ENCODE measurements at regions not wholly inside any gene's neighbourhood (a gene's known extent, or its start where the extent isn't known, plus 50 kb on each side); places are given as distances from the start of the nearest gene placed in this dataset.

- FAIRE-seq = no peak
Measured at GRCh38 chrX:122439831-122440230, 744.2 kb upstream of the GRIA3 start.

GRCh38 chrX:122440832-122441231, 743.2 kb upstream of the GRIA3 start:
- FAIRE-seq = no peak

DNA sequence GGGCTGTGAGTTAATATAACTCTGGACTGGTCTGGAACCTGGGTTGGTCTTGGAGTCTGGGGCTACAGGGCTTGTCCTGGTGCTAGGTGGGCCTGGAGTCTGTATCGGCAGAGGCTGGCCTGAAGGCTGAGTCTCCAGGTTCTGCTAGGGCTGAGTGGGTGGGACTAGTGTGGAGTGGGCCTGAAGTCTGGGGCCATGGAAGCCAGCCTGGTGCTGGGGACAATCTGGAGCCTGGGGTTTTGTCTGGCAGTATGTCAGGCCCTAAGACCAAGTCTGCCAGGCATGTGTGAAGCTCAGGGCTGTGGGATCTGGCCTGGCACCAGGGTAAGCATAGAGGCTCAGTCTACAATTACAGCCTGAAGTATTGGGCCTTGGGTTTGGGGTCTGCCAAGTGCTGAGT, 742.6 kb upstream of the GRIA3 start:
- FAIRE-seq = no peak

DNA sequence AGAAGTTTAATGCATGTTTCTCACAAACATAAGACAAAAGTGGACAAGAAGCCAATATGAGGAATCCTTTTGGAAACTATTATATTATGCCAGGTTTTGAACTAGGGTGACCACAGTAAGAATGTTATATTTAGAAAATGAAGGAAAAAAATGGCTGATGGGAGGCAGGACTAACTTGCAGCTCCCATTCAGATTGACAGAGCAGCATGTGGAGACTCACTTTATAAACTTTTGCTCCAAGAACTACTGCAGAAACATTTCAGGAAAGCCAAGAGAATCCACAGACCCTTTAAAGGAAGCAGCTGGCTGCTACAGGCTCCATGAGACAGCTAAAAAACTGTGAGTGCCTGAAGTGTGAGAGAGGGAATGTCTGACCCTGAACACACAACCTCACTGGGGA, 738.6 kb upstream of the GRIA3 start:
- FAIRE-seq = no peak

- no peak for FAIRE-seq
Measured at GRCh38 chrX:122464341-122464740, 719.7 kb upstream of the GRIA3 start.

DNA sequence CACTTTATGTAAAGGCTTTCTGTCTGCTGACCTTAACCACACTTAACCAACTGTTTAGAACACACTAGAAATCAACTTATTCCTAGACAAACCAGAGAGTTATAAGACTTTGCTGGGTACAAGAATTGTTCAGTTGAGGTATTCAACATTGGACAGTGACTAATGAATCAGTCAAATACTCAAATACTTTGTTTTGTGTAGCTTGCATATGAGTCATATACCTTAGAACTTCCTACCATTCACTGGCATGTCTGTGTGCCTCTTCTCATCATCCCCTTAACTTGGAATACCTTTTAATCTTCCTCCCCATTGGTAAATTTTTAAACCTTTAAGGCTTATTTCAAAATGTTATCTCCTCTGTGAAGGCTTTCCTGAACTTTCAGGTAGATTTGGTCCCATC, 708.8 kb upstream of the GRIA3 start:
- FAIRE-seq = no peak

DNA sequence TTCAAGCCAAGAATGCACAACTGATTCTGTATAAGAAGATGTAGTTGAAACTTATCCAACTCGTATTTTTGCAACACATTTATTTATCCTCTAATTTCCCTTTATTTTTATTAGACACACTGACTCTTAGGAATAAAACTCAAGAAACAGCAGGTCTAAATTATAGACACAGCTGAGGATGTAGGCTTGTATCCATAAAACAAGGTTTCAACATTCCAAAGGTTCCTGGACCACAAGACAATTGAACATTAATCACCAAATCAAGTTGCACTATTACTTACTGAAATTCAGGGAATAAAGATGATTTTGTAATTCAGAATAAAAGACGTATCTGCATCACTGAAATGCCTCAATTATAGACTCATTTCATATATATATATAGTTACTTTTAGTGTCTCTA, 683.5 kb upstream of the GRIA3 start:
- no peak for FAIRE-seq

DNA sequence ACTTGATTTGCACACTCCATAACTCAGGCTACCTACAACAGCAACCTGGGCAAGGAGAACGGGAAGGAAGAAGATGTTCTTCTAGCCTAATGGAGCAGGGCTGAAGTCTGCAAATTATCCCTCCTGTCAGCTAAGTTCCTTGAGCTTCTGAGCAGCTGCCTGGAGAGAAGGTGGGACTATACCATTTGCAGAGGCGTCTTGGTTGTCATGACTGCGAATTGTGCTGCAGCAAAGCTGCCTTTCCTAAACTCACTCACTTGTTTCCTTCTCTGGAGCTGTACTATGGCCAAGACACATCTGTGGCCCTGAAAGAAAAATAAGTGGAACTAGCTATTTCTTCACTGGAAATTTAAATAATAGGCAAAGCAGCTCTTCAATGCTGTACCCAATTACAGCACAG, 682.4 kb upstream of the GRIA3 start:
- FAIRE-seq = no peak

DNA sequence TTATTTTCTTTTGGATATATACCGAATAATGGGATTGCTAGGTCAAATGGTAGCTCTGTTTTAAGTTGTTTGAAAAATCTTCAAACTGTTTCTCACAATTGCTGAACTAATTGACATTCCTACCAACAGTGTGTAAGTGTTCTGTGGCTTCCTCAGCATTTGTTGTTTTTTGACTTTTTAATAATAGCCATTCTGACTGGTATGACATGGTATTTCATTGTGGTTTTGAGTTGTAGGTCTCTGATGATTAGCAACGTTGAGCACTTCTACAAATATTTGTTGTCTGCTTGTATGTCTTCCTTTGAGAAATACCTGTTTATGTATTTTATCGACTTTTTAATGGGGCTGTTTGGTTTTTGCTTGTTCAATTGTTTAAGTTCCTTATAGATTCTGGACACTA, 680.1 kb upstream of the GRIA3 start:
- FAIRE-seq = peak; percentile 81

- FAIRE-seq = no peak
Measured at GRCh38 chrX:122512561-122513072, 671.5 kb upstream of the GRIA3 start.

DNA sequence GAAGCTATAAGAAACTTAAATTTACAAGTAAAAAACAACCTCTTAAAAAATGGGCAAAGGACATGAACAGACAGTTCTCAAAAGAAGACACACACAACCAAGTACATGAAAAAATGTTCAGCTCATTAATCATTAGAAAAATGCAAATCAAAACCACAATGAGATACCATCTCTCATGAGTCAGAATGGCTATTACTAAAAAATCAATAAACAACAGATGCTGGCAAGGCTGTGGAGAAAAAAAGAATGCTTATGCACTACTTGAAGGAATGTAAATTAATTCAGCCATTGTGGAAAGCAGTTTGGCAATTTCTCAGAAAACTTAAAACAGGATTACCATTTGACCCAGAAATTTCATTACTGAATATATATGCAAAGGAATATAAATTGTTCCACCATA, 666.3 kb upstream of the GRIA3 start:
- FAIRE-seq = no peak

GRCh38 chrX:122545778-122546177, 638.3 kb upstream of the GRIA3 start:
- FAIRE-seq = no peak

DNA sequence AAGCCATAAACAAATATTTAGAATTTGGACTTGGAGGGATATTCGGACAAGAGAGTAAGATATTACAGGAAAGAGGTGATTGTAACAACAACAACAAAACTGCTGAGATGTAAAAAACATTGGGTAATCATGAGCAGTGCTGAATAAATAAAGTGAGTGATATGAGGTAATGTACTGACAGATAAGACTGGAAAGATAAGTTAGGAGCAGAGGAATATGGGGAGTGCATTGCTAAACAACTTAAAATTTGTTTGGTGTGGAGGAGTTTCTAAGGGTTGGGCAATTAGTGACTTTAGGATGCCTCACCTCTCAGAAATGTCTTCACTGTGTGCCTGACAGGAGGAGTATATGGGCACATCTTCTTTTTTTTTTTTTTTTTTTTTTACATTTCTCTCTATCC, 637.8 kb upstream of the GRIA3 start:
- no peak for FAIRE-seq

GRCh38 chrX:122552286-122552800, 631.7 kb upstream of the GRIA3 start:
- no peak for FAIRE-seq

- no peak for FAIRE-seq
Measured at GRCh38 chrX:122555925-122556324, 628.2 kb upstream of the GRIA3 start.

GRCh38 chrX:122565952-122566351, 618.1 kb upstream of the GRIA3 start:
- FAIRE-seq = peak; percentile 36

DNA sequence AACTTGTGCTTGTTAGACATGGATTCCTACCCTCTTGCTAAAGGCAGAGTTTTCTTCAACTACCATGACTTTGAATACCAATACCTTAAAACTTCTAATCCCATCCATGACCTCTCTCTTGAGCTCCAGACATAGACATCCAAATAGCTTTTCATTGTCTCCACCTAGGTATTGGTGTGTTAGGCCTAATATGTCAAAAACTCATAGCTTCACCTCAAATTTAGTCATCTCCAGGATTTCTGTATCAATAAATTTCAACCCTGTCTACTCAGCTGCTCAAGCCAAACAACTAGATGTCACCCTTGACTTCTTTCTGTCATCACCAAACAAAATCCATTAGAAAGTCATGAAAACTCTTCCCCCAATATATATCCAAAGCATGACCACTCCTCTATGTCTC, 617.7 kb upstream of the GRIA3 start:
- no peak for FAIRE-seq

DNA sequence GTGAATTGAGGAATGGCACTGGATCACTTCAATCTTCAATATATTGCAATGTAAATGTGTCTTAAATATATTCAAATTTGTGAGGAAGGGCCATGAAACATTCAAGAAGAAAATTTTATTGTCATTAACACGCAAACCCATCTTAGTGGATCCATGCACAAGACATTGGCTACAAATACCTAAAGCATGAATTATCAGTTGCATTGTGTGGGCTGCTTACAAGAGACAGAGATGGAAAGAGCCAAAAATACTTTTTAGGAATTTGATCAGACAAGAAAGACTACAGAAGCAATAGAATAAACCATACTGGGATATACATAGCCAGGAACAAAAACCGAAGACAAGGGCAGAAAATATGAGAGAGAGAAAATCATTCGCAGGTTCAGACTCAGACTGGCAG, 616.2 kb upstream of the GRIA3 start:
- no peak for FAIRE-seq

- no peak for FAIRE-seq
Measured at GRCh38 chrX:122572461-122572860, 611.6 kb upstream of the GRIA3 start.

GRCh38 chrX:122579036-122579435, 605.0 kb upstream of the GRIA3 start:
- FAIRE-seq = no peak

DNA sequence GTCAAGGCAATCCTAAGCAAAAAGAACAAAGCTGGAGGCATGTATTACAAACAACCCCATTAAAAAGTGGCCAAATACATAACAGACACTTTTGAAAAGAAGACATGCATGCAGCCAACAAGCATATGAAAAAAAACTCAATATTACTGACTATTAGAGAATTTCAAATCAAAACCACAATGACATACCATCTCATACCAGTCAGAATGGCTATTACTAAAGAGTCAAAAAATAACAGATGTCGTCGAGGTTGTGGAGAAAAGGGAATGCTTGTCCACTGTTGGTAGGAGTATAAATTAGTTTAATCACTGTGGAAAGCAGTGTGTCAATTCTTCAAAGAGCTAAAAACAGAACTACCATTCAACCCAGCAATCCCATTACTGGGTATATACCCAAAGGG, 604.6 kb upstream of the GRIA3 start:
- no peak for FAIRE-seq

GRCh38 chrX:122582280-122582974, 601.7 kb upstream of the GRIA3 start:
- FAIRE-seq = no peak

DNA sequence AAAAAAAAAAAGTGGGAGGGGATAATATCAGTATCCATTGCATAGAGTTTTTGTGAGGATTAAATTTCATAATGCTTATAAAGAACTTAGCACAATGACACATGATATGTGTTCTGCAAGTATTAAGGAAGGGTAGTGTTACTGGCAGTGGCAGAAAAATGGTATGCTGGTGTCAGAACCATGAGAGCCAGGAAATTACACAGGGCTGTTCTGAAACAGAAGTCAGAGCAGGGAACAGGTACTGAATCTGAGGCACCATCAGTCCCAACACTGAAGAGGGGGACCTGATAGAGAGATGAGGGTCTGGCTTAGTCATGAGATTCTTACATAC, 601.1 kb upstream of the GRIA3 start:
- no peak for FAIRE-seq

- FAIRE-seq = no peak
Measured at GRCh38 chrX:122583551-122583950, 600.5 kb upstream of the GRIA3 start.

GRCh38 chrX:122584981-122585380, 599.1 kb upstream of the GRIA3 start:
- peak; percentile 45 for FAIRE-seq

Measured in islet of Langerhans (tissue), 1 donor.